DMS 273 (cell line): ENCODE measurements at regions not wholly inside any gene's neighbourhood (a gene's known extent, or its start where the extent isn't known, plus 50 kb on each side); places are given as distances from the start of the nearest gene placed in this dataset.
"Not testable (repeated sequence)": the region's sequence is repeated elsewhere in the genome, so short reads cannot be mapped to it uniquely, and the experiment has no call there.

Experiments
- DNase-seq: peaks from one replicate; lab custom pipeline; 2025; ENCODE audit not compliant: unreplicated experiment; lab: John Stamatoyannopoulos, UW

DNA sequence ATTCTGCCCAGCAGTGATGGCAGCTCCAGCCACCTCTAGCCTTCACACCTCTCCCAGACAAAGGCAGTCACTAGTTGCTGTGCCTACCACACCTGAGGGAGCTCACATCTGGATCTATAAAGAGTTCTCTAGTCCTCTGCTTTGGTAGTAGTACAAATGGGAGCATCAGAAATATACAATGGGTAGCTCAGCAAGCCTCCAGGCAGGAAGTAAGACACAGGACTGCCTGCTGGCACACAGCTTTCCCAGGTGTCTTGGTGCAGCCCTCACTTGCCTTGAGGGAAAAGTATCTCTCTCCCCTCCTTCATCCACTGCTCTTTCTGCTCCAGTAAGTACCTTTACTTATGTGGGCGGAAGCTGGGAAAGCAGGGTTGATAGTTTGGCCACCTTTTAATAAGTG lies 212.9 kb upstream of the SLC7A11 start:
- no peak for DNase-seq

DNA sequence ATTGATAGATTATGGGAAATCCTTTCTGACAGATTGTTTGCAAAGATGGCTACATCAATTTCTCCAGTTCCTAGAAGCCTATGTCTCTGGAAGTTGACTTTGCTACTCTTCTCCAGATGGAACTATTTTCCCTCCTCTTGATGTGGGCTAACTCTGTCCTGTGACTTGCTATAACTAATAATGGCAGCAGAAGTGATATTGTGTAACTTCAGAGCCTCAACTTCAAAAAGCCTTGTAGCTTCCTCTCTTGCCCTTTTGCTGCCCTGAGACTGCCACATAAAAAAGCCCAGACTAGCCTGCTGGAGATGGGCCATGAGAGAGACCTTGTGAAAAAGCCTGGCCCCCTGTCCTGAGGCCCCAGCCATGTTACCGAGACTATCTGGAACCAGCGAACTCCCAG lies 210.7 kb upstream of the SLC7A11 start:
- no peak for DNase-seq

DNA sequence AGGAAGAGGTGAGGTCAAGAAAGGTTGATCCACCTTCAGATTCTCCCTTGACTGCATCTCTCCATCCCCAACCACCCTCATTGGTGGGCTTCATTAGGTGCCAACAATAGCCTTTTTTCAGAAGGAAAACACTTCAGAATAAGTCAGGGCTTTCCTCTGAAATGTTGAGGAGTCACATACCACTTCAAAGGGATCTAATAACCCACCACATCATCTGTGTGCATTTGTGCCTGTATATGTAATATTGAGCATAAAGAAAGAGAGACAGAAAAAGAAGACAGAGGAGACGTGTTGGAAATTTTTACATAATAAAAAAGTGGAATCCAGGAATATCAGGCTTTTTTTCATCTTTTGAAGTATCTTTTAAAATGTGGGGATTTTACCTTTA lies 209.1 kb upstream of the SLC7A11 start:
- DNase-seq = no peak

DNA sequence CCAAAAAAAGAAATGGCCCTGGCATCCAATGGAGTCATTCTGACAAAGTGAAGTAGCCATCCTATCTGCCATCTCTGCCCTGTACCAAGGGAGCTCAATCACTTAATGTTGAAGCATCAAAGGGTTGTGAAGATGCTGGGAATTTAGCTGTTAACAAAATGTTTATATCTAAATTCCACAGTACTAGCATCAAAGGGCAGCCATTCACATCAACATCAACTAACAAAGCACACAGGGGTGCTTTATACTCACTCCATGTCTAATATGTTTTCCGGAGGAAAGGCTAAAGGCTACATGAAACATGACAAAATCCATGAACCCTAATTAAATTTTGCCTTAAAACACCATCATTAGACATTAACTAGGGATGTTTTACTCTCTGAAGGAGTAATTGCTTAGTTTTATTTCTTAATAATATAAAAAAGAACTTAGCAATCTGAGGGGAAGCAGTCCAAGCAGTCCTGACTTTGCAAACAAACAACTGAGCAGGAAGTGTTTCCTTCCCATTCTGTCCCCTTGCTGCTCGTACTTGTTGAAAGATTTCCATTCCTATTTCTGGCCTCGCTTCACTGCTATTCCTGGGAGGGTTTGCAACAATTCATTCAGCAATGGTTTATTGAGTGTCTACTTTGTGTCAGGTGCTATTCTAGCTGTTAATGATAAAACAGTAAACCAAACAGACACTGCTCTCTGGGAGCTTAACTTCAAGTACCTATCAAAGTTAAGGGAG lies 208.6 kb upstream of the SLC7A11 start:
- no peak for DNase-seq

DNA sequence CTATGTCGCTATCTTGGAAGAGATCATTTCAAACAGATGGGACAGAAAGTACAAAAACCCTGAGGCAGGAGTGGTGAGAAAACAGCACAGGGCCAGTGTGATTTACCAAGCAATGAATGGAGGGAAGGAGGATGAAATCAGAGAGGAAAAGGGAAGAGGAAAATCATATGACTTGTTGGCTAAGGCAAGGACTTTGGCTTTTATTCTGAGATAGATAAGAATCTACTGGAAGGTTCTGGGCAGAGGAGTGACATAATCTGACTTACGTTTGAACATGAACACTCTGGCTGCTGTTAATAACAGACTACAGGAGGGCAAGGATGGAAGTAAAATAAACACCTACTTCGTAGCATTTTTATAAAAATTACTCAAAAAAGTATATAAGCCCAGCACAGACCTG lies 207.8 kb upstream of the SLC7A11 start:
- DNase-seq = no peak

DNA sequence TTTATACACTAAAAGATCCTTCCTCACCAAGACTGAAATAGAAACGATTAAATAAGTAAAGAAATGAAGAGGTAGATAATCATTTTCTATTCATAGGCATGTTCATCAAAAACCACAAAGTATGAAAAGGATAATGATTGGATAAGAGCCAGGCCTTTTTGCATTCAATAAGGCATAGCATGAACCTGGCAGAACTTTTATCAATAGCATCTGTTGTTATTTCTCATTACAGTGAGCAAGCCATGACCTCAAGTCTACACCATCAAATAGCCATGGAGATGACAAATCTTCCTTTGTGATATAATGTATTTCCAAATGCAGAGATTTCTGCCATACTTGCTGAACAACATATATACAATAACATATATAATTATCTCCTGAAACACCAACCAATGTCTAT lies 206.0 kb upstream of the SLC7A11 start:
- no peak for DNase-seq

DNA sequence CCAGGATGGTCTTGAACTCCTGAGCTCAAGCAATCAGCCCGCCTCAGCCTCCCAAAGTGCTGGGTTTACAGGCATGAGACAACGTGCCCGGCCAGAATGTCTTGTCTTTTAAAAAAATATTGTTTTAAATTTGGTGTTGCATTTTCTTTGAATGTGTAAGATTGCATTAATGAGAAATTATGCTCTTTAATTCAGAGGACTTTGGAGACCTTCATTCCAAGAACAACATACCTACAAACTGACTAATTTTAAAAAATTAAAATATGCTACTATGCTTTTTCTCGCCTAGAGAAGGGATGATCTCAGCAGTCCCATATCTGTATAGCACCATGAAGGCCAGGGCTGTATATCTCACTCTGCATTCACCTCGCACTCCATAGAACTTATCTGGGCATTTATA lies 204.3 kb upstream of the SLC7A11 start:
- no peak for DNase-seq

DNA sequence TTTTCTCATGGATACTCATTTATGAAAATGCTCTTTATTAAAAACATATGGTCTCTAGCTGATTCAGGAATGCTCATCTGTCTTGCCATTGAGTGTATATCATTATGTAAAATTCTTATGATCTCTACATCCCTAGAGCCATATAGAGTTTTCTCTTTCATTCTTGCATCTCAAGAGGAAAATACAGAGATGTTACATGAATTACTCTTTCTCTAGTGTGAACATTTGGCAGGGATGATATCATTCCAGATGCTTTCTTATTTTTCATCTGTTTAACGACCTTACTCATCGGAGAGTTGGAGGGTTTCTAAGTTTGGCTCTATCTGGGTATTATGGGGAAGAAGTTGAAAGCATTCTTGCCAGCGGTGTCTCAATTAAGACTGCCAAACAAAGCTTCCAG lies 202.9 kb upstream of the SLC7A11 start:
- no peak for DNase-seq

DNA sequence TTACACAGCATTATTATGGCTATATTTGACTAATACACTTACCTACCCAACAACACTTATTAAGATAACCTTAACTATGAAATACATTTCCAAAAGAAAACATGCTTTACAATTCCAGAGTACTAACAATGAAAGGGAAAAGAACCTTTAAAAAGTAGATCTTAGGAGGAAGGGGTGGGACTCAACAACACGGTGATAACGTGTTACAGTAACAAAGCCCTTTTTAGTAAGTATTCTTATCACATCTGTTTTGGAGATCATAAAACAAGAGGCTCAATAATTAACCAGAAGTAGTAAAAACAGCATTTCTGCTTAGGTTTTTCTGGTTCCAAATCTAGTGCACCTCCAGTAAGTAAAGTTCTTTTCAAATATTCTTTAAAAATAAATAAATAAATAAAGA lies 202.1 kb upstream of the SLC7A11 start:
- DNase-seq = no peak

DNA sequence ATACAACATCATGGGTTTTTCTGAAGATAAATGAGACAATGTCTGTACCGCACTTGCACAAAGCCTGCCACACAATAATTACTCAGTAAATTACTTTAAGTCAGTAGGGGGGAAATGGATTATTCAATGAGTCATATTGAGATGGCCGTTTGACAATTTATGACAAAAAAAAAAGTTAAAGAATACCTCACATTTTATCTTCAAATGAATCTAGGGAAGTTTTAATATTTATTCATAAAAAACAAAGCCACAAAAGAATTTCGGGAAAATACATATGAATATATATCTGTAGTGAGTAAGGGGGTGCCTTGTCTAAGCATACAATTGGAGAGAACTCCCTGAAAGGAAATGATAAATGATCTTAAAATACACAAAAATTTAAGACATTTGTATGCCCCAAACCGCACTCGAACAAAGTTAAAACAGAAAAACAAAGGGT lies 197.0 kb upstream of the SLC7A11 start:
- no peak for DNase-seq

DNA sequence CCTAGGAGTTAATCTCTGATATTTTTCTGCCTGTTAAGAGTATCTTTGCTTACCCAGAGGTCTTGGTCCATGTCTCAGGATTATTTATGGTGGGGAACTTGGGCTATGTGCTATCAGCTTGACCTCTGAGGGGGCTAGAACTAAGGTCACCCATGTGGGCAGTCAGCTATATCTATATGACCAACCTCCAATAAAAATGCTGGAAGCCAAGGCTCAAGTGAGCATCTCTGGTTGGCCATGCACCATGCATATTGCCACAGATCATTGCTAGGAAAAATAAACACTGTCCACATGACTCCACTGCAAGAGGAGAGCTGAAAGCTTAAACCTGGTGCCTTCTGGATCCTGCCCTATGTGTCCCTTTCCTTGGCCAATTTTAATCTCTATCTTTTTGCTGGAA lies 196.5 kb upstream of the SLC7A11 start:
- DNase-seq = no peak

DNA sequence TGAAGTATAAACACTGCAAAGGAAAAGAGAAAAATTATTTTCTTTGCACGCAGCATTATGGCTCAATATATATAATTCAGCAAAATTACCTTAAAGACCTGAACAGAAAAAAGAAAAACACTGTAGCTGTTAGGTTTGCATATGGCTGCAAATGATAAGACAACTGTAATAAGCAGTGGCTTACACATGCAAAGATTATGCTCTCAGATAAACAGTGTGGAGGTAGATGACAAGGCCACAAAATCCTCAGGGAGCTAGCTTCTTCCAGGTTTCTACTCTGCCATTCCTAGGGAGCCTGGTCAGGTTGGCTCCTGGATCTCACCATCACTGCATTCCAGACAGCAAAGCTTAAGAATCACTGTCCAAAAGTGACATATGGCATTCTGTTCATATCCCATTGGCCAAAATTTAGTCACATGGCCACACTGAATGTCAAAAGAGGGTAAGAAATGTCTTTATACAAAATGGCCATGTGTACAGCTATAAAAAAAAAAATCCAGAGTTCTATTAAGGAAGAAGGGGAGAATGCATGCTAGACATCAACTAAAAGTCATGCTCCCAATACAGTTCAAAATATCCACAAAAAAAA lies 195.2 kb upstream of the SLC7A11 start:
- DNase-seq = no peak

DNA sequence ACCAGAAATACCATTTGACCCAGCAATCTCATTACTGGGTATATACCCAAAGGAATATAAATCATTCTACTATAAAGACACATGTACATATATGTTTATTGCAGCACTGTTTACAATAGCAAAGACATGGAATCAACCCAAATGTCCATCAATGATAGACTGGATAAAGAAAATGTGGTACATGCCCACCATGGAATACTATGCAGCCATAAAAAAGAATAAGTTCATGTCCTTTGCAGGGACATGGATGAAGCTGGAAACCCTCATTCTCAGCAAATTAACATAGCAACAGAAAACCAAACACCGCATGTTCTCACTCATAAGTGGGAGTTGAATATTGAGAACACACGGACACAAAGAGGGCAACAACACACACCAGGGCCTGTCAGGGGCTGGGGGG lies 193.6 kb upstream of the SLC7A11 start:
- DNase-seq = not testable (repeated sequence)

DNA sequence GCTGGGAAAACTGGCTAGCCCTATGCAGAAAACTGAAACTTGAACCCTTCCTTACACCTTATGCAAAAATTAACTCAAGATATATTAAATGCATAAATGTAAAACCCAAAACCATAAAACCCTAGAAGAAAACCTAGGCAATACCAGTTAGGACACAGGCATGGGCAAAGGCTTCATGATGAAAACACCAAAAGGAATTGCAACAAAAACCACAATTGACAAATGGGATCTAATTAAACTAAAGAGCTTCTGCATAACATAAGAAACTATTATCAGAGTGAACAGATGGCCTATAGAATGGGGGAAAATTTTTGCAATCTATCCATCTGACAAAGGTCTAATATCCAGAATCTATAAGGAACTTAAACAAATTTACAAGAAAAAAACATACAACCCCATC lies 192.9 kb upstream of the SLC7A11 start:
- DNase-seq = not testable (repeated sequence)

DNA sequence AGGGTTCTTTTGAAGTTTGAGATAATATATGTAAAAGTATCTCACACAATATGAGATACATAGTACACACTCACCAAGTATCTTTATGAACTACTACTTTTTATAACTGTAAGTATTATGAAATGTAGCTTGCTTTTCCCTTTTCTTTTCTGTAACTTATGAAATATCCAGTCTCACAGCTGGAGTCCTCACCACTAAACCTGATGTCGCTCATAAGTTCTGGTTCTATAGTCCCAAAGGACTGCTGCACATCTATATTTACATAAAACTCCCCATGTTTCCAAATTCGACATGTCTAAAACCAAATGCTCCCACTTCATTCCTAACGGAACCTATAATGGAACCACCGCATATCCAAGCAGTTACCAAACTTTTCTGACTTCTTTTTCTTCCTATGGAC lies 186.5 kb upstream of the SLC7A11 start:
- no peak for DNase-seq

DNA sequence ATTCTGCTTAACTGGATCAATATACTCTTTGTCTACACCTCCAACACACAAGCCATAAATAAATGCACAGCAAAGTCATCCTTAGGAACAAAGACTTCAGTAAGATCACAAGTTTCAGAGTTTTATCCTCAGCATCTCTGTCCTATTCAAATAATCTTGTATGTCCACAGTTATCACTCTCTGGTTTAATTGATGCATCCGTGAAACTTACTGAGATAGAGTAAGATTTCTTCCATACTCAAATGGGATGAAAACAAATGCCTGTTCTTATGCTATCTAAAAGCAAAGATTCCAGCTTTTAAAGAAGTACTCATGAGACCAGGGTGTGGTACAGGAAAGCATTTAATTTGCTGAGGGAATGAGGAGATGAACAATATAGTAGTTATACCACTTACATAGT lies 184.6 kb upstream of the SLC7A11 start:
- no peak for DNase-seq

DNA sequence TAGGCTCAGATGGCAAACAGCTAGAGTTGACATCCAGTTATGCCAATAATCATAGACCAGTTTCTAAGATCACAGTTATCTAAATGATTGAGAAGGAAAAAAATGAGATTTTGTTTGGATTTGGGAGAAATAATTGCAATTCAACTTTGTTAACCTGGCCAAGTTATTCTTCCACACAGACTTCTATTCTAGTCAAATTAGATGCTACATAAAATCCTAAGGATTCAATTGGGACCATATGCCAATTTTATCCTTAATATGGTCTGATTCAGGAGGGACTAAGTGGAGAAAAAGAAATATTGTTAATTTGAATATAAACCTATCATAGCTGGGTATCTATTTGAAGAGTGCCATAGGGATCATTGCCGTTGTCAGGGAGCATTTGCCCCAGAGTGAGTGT lies 178.3 kb upstream of the SLC7A11 start:
- no peak for DNase-seq

DNA sequence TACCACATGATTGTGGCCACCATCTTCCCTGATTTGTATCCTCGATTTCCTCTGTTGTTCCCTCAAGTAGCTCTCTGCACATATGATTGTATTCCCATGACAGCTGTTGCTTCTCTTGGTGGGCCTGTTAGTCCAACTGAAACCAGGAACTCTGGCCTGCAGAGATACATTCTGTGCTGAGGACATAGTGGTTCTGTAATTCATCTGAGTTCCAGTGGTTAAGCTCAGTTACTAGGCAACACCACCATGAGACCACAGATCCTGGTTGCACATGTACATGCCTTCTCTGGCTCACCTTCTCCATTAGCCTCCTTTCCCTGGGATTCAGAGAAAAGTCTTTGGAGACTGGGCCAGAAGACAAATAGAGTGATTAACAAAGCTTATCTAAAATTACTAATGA lies 172.1 kb upstream of the SLC7A11 start:
- peak; percentile 1 for DNase-seq

DNA sequence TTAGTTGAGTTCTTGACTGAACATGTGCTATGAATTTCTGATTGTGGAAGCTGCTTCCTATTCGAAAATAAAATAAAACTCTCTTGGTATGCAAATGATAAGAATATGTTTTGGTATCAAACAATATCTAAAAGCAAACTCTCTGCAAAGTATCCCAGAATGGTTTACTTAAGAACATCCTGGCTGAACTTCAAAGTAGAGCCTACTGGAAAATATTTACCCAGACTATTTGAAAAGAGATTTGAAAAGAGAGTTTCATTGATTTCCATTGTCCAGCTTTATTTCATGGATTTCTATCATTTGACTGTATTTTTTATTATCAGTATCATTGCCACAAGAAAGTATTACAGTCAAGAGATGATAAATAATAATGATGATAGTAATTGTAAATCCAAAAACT lies 171.1 kb upstream of the SLC7A11 start:
- no peak for DNase-seq

DNA sequence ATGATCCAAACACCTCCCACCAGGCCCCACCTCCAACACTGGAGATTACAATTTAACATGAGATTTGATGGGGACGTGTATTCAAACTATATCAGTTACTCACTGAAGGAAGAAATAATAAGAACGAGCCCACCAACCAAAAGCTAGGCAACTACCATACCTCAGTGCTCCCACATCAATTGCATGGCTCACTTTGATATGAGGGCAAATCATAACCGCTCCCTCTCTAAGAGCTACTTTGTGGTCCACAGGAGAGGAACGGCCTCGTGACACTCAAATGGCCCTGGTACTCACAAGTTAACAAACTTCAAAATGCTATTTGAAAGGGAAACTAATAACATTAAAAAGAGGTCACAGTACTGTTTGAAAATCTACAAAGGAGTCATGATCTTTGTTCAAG lies 170.7 kb upstream of the SLC7A11 start:
- DNase-seq = no peak

DNA sequence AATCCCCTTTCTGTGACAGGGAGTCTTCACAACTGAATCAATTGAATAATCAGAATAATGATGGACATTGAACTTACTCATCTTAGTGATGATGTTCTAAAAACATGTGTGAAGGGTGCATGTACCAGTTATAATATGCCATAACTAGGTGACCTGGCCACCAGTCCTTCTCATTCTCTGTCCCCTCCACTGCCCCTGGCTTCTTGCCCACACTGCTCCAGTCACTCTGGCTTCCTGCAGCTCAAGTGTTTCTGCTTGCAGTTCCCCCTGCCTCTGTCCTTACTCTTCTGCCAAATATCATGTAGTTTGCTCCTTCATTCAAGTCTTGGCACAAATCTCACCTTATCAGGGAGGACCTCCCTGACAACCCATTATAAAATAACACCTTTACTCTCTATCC lies 168.1 kb upstream of the SLC7A11 start:
- peak; percentile 1 for DNase-seq

DNA sequence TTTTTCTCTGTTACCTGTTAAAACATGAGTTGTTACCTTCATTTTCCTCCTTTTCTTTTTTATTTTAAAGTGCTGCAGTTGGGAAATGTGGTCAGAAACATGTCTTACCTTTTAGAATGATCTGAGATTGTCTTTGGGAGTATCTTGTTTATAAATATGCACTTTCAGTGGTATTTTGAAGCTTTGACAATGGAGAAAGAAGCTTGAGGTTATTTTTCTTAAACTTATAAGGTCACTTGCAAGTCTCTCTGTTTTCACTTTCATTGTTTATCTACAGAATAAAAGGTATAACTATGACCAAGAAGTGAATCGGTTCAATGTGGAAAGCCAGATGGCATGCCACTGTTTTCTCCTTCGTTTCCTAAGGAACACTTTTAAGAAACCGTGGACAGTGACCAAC lies 167.5 kb upstream of the SLC7A11 start:
- no peak for DNase-seq

DNA sequence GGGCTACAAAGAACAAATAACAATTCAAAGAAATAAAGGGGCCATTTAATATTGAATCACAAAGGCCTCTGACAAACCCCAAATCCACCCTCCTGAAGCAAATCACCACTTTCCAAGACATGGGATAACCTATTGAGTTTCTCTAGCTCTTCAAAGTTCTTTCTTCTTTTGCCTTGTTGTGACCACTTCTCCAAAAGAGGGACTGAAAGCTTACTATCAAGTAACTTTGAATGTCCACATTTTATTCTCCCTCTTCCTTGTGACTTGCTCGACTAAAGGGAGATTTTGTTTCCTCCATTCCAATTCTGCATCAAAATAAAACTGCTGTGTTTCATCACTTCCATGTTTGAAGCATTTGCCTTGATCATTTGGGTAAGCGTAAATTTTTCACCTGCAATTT lies 166.6 kb upstream of the SLC7A11 start:
- no peak for DNase-seq
